ENCODE measurements at regions not wholly inside any gene's neighbourhood (a gene's known extent, or its start where the extent isn't known, plus 50 kb on each side); places are given as distances from the start of the nearest gene placed in this dataset.

- Histone ChIP-seq H3K4me1 (ENCODE audit: insufficient read depth, low read length) (no peaks in the 10 kb centered on the region), H3K79me2 (ENCODE audit: low read length) (no peaks in the 10 kb centered on the region), H3K4me2 (ENCODE audit: low read length) (no peak overlapping the region), H3F3A (ENCODE audit: low read length, unreplicated experiment) (no peaks in the 10 kb centered on the region), H3K9me2 (replicated peaks; ENCODE audit: low read length) (no peaks in the 10 kb centered on the region), H3K9me3 (ENCODE audit: low read length) (no peaks in the 10 kb centered on the region), H3K27me3 (ENCODE audit: low read length) (no peaks in the 10 kb centered on the region), H3K27ac (ENCODE audit: low read length) (no peak overlapping the region), H3K36me3 (ENCODE audit: low read depth, low read length) (no peaks in the 10 kb centered on the region), H3K4me3 (ENCODE audit: low read length) (no peak overlapping the region), H4K20me1 (ENCODE audit: low read length) (no peaks in the 10 kb centered on the region), H3K9ac (ENCODE audit: low read length) (no peak overlapping the region), H2AFZ (ENCODE audit: low read length) (no peak overlapping the region)
- intact Hi-C loops (cut with micrococcal nuclease), result no loop called here
- DNase-seq, result no peak
- POLR2A ChIA-PET (ENCODE audit: unreplicated experiment), result no interaction called here
- TF ChIP-seq CTCF (conservative IDR thresholded peaks at IDR 0.05; ENCODE audit: low read depth, low read length) (no peak), EZH2 (IDR thresholded peaks at IDR 0.05; ENCODE audit: low read length, unreplicated experiment) (no peak), EZH2phosphoT487 (IDR thresholded peaks at IDR 0.05; ENCODE audit: borderline replicate concordance, low read length) (no peak)
- CTCF ChIA-PET, result no interaction called here
- no peak for ATAC-seq
- no TSS peak for BruUV-seq (replicated peaks)
Measured at GRCh38 chr6:104648347-104648746, 211.4 kb downstream of the HACE1 start.

GRCh38 chr6:104644848-104645247, 214.9 kb downstream of the HACE1 start:
- CTCF ChIA-PET, result no interaction called here
- H3K9ac ChIP-seq (ENCODE audit: low read length), result no peak overlapping the region
- intact Hi-C loops (cut with micrococcal nuclease), result no loop called here
- no peaks in the 10 kb centered on the region for H4K20me1 ChIP-seq (ENCODE audit: low read length)
- H3K9me3 ChIP-seq (ENCODE audit: low read length), result no peaks in the 10 kb centered on the region
- no peaks in the 10 kb centered on the region for H3K27me3 ChIP-seq (ENCODE audit: low read length)
- H3F3A ChIP-seq (ENCODE audit: low read length, unreplicated experiment), result no peaks in the 10 kb centered on the region
- POLR2A ChIA-PET (ENCODE audit: unreplicated experiment), result no interaction called here
- no TSS peak for BruUV-seq (replicated peaks)
- no peak overlapping the region for H3K4me2 ChIP-seq (ENCODE audit: low read length)
- no peak overlapping the region for H3K27ac ChIP-seq (ENCODE audit: low read length)
- no peaks in the 10 kb centered on the region for H3K4me1 ChIP-seq (ENCODE audit: insufficient read depth, low read length)
- no peaks in the 10 kb centered on the region for H3K79me2 ChIP-seq (ENCODE audit: low read length)
- DNase-seq, result no peak
- no peak overlapping the region for H3K4me3 ChIP-seq (ENCODE audit: low read length)
- no peaks in the 10 kb centered on the region for H3K36me3 ChIP-seq (ENCODE audit: low read depth, low read length)
- H2AFZ ChIP-seq (ENCODE audit: low read length), result no peak overlapping the region
- TF ChIP-seq EZH2phosphoT487 (IDR thresholded peaks at IDR 0.05; ENCODE audit: borderline replicate concordance, low read length) (no peak), EZH2 (IDR thresholded peaks at IDR 0.05; ENCODE audit: low read length, unreplicated experiment) (no peak), CTCF (conservative IDR thresholded peaks at IDR 0.05; ENCODE audit: low read depth, low read length) (no peak)
- no peaks in the 10 kb centered on the region for H3K9me2 ChIP-seq (replicated peaks; ENCODE audit: low read length)
- no peak for ATAC-seq

GRCh38 chr6:104642871-104643270, 216.8 kb downstream of the HACE1 start:
- TF ChIP-seq EZH2phosphoT487 (IDR thresholded peaks at IDR 0.05; ENCODE audit: borderline replicate concordance, low read length) (no peak), CTCF (conservative IDR thresholded peaks at IDR 0.05; ENCODE audit: low read depth, low read length) (no peak), EZH2 (IDR thresholded peaks at IDR 0.05; ENCODE audit: low read length, unreplicated experiment) (no peak)
- no peaks in the 10 kb centered on the region for H3K9me3 ChIP-seq (ENCODE audit: low read length)
- ATAC-seq (no peak; the same call in 1 of the 2 replicates), DNase-seq (peak; percentile 25)
- H2AFZ ChIP-seq (ENCODE audit: low read length), result no peak overlapping the region
- intact Hi-C loops (cut with micrococcal nuclease), result no loop called here
- CTCF ChIA-PET, result no interaction called here
- POLR2A ChIA-PET (ENCODE audit: unreplicated experiment), result no interaction called here
- no peaks in the 10 kb centered on the region for H3K4me1 ChIP-seq (ENCODE audit: insufficient read depth, low read length)
- no peaks in the 10 kb centered on the region for H4K20me1 ChIP-seq (ENCODE audit: low read length)
- no peaks in the 10 kb centered on the region for H3K27me3 ChIP-seq (ENCODE audit: low read length)
- no peak overlapping the region for H3K4me2 ChIP-seq (ENCODE audit: low read length)
- H3K9ac ChIP-seq (ENCODE audit: low read length), result no peak overlapping the region
- no peaks in the 10 kb centered on the region for H3K36me3 ChIP-seq (ENCODE audit: low read depth, low read length)
- no peaks in the 10 kb centered on the region for H3F3A ChIP-seq (ENCODE audit: low read length, unreplicated experiment)
- no peak overlapping the region for H3K27ac ChIP-seq (ENCODE audit: low read length)
- H3K4me3 ChIP-seq (ENCODE audit: low read length), result no peak overlapping the region
- H3K9me2 ChIP-seq (replicated peaks; ENCODE audit: low read length), result no peaks in the 10 kb centered on the region
- BruUV-seq (replicated peaks), result no TSS peak
- no peaks in the 10 kb centered on the region for H3K79me2 ChIP-seq (ENCODE audit: low read length)

Data from PC-3 (cell line).